Vagina (tissue), 2 donors: ENCODE measurements at regions not wholly inside any gene's neighbourhood (a gene's known extent, or its start where the extent isn't known, plus 50 kb on each side); places are given as distances from the start of the nearest gene placed in this dataset.

Experiments used
- CTCF ChIP-seq, 3 experiments: fragments of 450-650 bp in 2 of 3; fragments of 200-600 bp in 1 of 3; sonication (generic) in 1 of 3; IDR thresholded peaks; one replicate each; pipeline ENCODE4 v1.5.1; 2017 to 2019; ENCODE audit warnings: antibody characterized with exemption in 3 of 3, mild to moderate bottlenecking in 2 of 3, moderate library complexity in 2 of 3
- POLR2A ChIP-seq, 2 donors: fragments of 450-650 bp; IDR thresholded peaks; one replicate each; pipeline ENCODE4 v1.6.1; 2017; ENCODE audit warnings: antibody characterized with exemption in 2 of 2, mild to moderate bottlenecking in 2 of 2, moderate library complexity in 2 of 2
- POLR2AphosphoS5 ChIP-seq, 2 donors: sonication (generic); formaldehyde crosslinking; IDR thresholded peaks; one replicate each; pipeline ENCODE4 v1.9.0; 2017; ENCODE audit warnings: antibody characterized with exemption in 2 of 2, mild to moderate bottlenecking in 2 of 2, low read depth in 1 of 2; ENCODE audit not compliant: insufficient read depth in 1 of 2

- TF ChIP-seq CTCF (IDR thresholded peaks at IDR 0.05) (no peak), POLR2A (IDR thresholded peaks at IDR 0.05) (no peak), POLR2AphosphoS5 (IDR thresholded peaks at IDR 0.05; ENCODE audit: insufficient read depth in 1 of 2, low read depth in 1 of 2) (no peak)
Observed at GRCh38 chr1:4452701-4453100, 201.7 kb upstream of the AJAP1 start.
